PC-9 (cell line): ENCODE measurements at regions not wholly inside any gene's neighbourhood (a gene's known extent, or its start where the extent isn't known, plus 50 kb on each side); places are given as distances from the start of the nearest gene placed in this dataset.

Experiments
- BruUV-seq: library from RNA; stranded (reverse); fragments of 400-500 nt; replicated peaks from 2 replicates; lab custom pipeline; 2021; lab: Mats Ljungman, UMichigan
- CTCF ChIA-PET: fragments of 300-600 bp; sonication (Branson Sonifier 250); formaldehyde crosslinking; loops from one replicate; lab custom pipeline; 2022; ENCODE audit warnings: antibody characterized with exemption; lab: Charles Lee
- POLR2A ChIA-PET: fragments of 300-600 bp; sonication (Branson Sonifier 250); formaldehyde crosslinking; loops from one replicate; lab custom pipeline; 2022; ENCODE audit warnings: antibody characterized with exemption; ENCODE audit not compliant: unreplicated experiment; lab: Charles Lee
- DNase-seq, 2 experiments: peaks; one replicate each; pipeline versions ENCODE4 v3.0.0 to v3.0.0-alpha.2; 2015 to 2022; ENCODE audit warnings: mixed read lengths in 1 of 2
- H2AFZ ChIP-seq: fragments of 200-600 bp; sonication (generic); 2 replicates; pipeline ENCODE4 v1.8.1; 2017; ENCODE audit warnings: antibody characterized with exemption
- H3F3A ChIP-seq: fragments of 200-600 bp; sonication (generic); 2 replicates; pipeline ENCODE4 v1.8.1; 2017; ENCODE audit warnings: antibody characterized with exemption, mild to moderate bottlenecking, low read depth; ENCODE audit not compliant: insufficient read depth
- H3K27ac ChIP-seq: fragments of 200-600 bp; sonication (generic); 2 replicates; pipeline ENCODE4 v1.6.1; 2016; ENCODE audit warnings: mixed run types
- H3K27me3 ChIP-seq: fragments of 200-600 bp; sonication (generic); 2 replicates; pipeline ENCODE4 v1.6.1; 2016; ENCODE audit warnings: low read depth, mixed run types; ENCODE audit not compliant: insufficient read depth
- H3K36me3 ChIP-seq: fragments of 200-600 bp; sonication (generic); 2 replicates; pipeline ENCODE4 v1.6.1; 2016; ENCODE audit warnings: low read depth, mixed run types
- H3K4me1 ChIP-seq: fragments of 200-600 bp; sonication (generic); replicated peaks from 2 replicates; pipeline ENCODE4 v1.6.1; 2016; ENCODE audit warnings: mixed run types; ENCODE audit not compliant: insufficient read depth
- H3K4me2 ChIP-seq: fragments of 200-600 bp; sonication (generic); 2 replicates; pipeline ENCODE4 v1.6.1; 2017; ENCODE audit warnings: mixed run types
- H3K4me3 ChIP-seq: fragments of 200-600 bp; sonication (generic); 2 replicates; pipeline ENCODE4 v1.6.1; 2016; ENCODE audit warnings: mixed run types
- H3K79me2 ChIP-seq: fragments of 200-600 bp; sonication (generic); 2 replicates; pipeline ENCODE4 v1.6.1; 2017; ENCODE audit warnings: low read depth, mixed run types
- H3K9me2 ChIP-seq: fragments of 200-600 bp; sonication (generic); 2 replicates; pipeline ENCODE4 v1.8.1; 2017; ENCODE audit warnings: mild to moderate bottlenecking; ENCODE audit not compliant: insufficient read depth
- H3K9me3 ChIP-seq: fragments of 200-600 bp; sonication (generic); 2 replicates; pipeline ENCODE4 v1.8.1; 2016; ENCODE audit warnings: low read depth; ENCODE audit not compliant: insufficient read depth
- H4K20me1 ChIP-seq: fragments of 200-600 bp; sonication (generic); 2 replicates; pipeline ENCODE4 v1.8.1; 2017; ENCODE audit not compliant: insufficient read depth
- CTCF ChIP-seq: fragments of 200-600 bp; sonication (generic); conservative IDR thresholded peaks from 2 replicates; pipeline ENCODE4 v1.6.1; 2017; ENCODE audit warnings: mixed run types, antibody characterized with exemption, mild to moderate bottlenecking, moderate library complexity
- EZH2 ChIP-seq: fragments of 200-600 bp; sonication (generic); IDR thresholded peaks from 2 replicates; pipeline ENCODE4 v1.8.0; 2017; ENCODE audit warnings: antibody characterized with exemption, low read depth
- intact Hi-C: fragments of 100-400 bp; cut with micrococcal nuclease; formaldehyde crosslinking; loops from one replicate; pipeline ENCODE4 v1.10.0; 2022; ENCODE audit not compliant: unreplicated experiment

- Histone ChIP-seq H3F3A (no peaks in the 10 kb centered on the region), H3K27ac (no peak overlapping the region), H3K36me3 (no peaks in the 10 kb centered on the region), H3K9me3 (no peaks in the 10 kb centered on the region), H3K79me2 (no peaks in the 10 kb centered on the region), H3K9me2 (no peaks in the 10 kb centered on the region; the same call in 1 of the 2 replicates), H4K20me1 (no peaks in the 10 kb centered on the region), H2AFZ (no peak overlapping the region), H3K4me2 (no peak overlapping the region), H3K27me3 (no peaks in the 10 kb centered on the region), H3K4me1 (no peaks in the 10 kb centered on the region), H3K4me3 (no peak overlapping the region)
- BruUV-seq: no TSS peak
- DNase-seq: no peak
- intact Hi-C loops: no loop called here
- ChIA-PET POLR2A (no interaction called here), CTCF (no interaction called here)
- TF ChIP-seq CTCF (no peak), EZH2 (no peak)
Measured at GRCh38 chr3:74921676-74922075, 307.2 kb upstream of the CNTN3 start.

GRCh38 chr3:74920721-74921350, 306.4 kb upstream of the CNTN3 start:
- no peaks in the 10 kb centered on the region; the same call in 1 of the 2 replicates for H3K9me2 ChIP-seq
- BruUV-seq: no TSS peak
- ChIA-PET CTCF (no interaction called here), POLR2A (no interaction called here)
- H4K20me1 ChIP-seq: no peaks in the 10 kb centered on the region
- H3K36me3 ChIP-seq: no peaks in the 10 kb centered on the region
- H3K27me3 ChIP-seq: no peaks in the 10 kb centered on the region
- no peak overlapping the region for H2AFZ ChIP-seq
- H3K9me3 ChIP-seq: no peaks in the 10 kb centered on the region
- no peaks in the 10 kb centered on the region for H3K79me2 ChIP-seq
- TF ChIP-seq EZH2: no peak
- TF ChIP-seq CTCF: no peak
- intact Hi-C loops: no loop called here
- H3F3A ChIP-seq: no peaks in the 10 kb centered on the region
- no peak overlapping the region for H3K27ac ChIP-seq
- no peak overlapping the region for H3K4me2 ChIP-seq
- H3K4me3 ChIP-seq: no peak overlapping the region
- DNase-seq: no peak
- H3K4me1 ChIP-seq: no peaks in the 10 kb centered on the region

- no peaks in the 10 kb centered on the region for H3K27me3 ChIP-seq
- H4K20me1 ChIP-seq: no peaks in the 10 kb centered on the region
- ChIA-PET CTCF (no interaction called here), POLR2A (no interaction called here)
- no peaks in the 10 kb centered on the region; the same call in 1 of the 2 replicates for H3K9me2 ChIP-seq
- H3K27ac ChIP-seq: no peak overlapping the region
- H3K9me3 ChIP-seq: no peaks in the 10 kb centered on the region
- H3K4me1 ChIP-seq: no peaks in the 10 kb centered on the region
- TF ChIP-seq CTCF (no peak), EZH2 (no peak)
- H3K79me2 ChIP-seq: no peaks in the 10 kb centered on the region
- no peak overlapping the region for H3K4me2 ChIP-seq
- intact Hi-C loops: no loop called here
- no peaks in the 10 kb centered on the region for H3K36me3 ChIP-seq
- no peaks in the 10 kb centered on the region for H3F3A ChIP-seq
- no peak overlapping the region for H2AFZ ChIP-seq
- H3K4me3 ChIP-seq: no peak overlapping the region
- no peak for DNase-seq
- no TSS peak for BruUV-seq
Measured at GRCh38 chr3:74916696-74917095, 302.2 kb upstream of the CNTN3 start.
